Tibial nerve (tissue), 4 donors: ENCODE measurements at regions not wholly inside any gene's neighbourhood (a gene's known extent, or its start where the extent isn't known, plus 50 kb on each side); places are given as distances from the start of the nearest gene placed in this dataset.

ENCODE experiments used
- DNase-seq, 2 donors: peaks; one replicate each; pipeline ENCODE4 v3.0.0-alpha.2; 2019; ENCODE audit warnings: low spot score in 2 of 2
- H3K27ac ChIP-seq, 4 donors: fragments of 200-600 bp; sonication (generic) in 3 of 4; one replicate each; pipeline ENCODE4 v1.5.1; 2017 to 2019; ENCODE audit warnings: mild to moderate bottlenecking in 1 of 4
- H3K27me3 ChIP-seq, 2 donors: fragments of 200-600 bp; sonication (generic) in 1 of 2; one replicate each; pipeline versions ENCODE4 v1.5.1 to v1.6.0; 2017 to 2019
- H3K36me3 ChIP-seq, 3 donors: fragments of 200-600 bp; sonication (generic); one replicate each; pipeline ENCODE4 v1.5.1; 2018 to 2019
- H3K4me1 ChIP-seq, 4 donors: fragments of 200-600 bp; sonication (generic) in 3 of 4; one replicate each; pipeline ENCODE4 v1.5.1; 2017 to 2019
- H3K4me3 ChIP-seq, 4 donors: fragments of 200-600 bp; sonication (generic) in 3 of 4; one replicate each; pipeline ENCODE4 v1.5.1; 2017 to 2019; ENCODE audit warnings: mild to moderate bottlenecking in 1 of 4, moderate library complexity in 1 of 4
- H3K9me3 ChIP-seq, 4 donors: fragments of 200-600 bp; sonication (generic) in 3 of 4; one replicate each; pipeline ENCODE4 v1.5.1; 2017 to 2019
- CTCF ChIP-seq, 5 experiments: fragments of 200-600 bp in 3 of 5; fragments of 450-650 bp in 2 of 5; sonication (generic) in 3 of 5; IDR thresholded peaks; one replicate each; pipeline ENCODE4 v1.5.1; 2016 to 2019; ENCODE audit warnings: antibody characterized with exemption in 5 of 5, mild to moderate bottlenecking in 3 of 5, moderate library complexity in 2 of 5
- EP300 ChIP-seq, 2 donors: sonication (generic); formaldehyde crosslinking; IDR thresholded peaks; one replicate each; pipeline ENCODE4 v1.6.1; 2017; ENCODE audit warnings: antibody characterized with exemption in 2 of 2, mild to moderate bottlenecking in 1 of 2
- POLR2A ChIP-seq, 2 donors: fragments of 450-650 bp; IDR thresholded peaks; one replicate each; pipeline ENCODE4 v1.6.1; 2017; ENCODE audit warnings: antibody characterized with exemption in 2 of 2, mild to moderate bottlenecking in 2 of 2, moderate library complexity in 2 of 2
- WGBS, 2 donors: methylation state at CpG; one replicate each; pipeline ENCODE4 v1.1.5; 2018; 5-methylcytosine and 5-hydroxymethylcytosine counted together

- no peak for TF ChIP-seq CTCF (IDR thresholded peaks at IDR 0.05)
- H3K9me3 ChIP-seq: peaks cover 0 to 14% (median 0%) of the 10 kb centered on the region in 4 donors
- no peaks in the 10 kb centered on the region for H3K27me3 ChIP-seq
- H3K36me3 ChIP-seq: no peaks in the 10 kb centered on the region
- H3K27ac ChIP-seq: no peak overlapping the region
- no peak overlapping the region for H3K4me3 ChIP-seq
- DNase-seq: no peak
- peaks cover 0 to 17% (median 0%) of the 10 kb centered on the region in 4 donors for H3K4me1 ChIP-seq
- WGBS, 2 donors: 85 to 93% methylated on average over 36 of the region's 36 CpGs
These were observed 278.9 kb downstream of the NPHP4 start for GRCh38 chr1:5713101-5714010.

GRCh38 chr1:5711956-5712645 lies 280.1 kb downstream of the NPHP4 start:
- DNase-seq: no peak
- no peak overlapping the region for H3K27ac ChIP-seq
- peaks cover 0 to 14% (median 0%) of the 10 kb centered on the region in 4 donors for H3K9me3 ChIP-seq
- 90 to 93% methylated on average over 33 to 45 of the region's 45 CpGs for WGBS, 2 donors
- peaks cover 0 to 5% (median 0%) of the 10 kb centered on the region in 4 donors for H3K4me1 ChIP-seq
- H3K4me3 ChIP-seq: no peak overlapping the region
- H3K36me3 ChIP-seq: no peaks in the 10 kb centered on the region
- H3K27me3 ChIP-seq: no peaks in the 10 kb centered on the region
- TF ChIP-seq POLR2A (IDR thresholded peaks at IDR 0.05) (no peak), CTCF (IDR thresholded peaks at IDR 0.05) (no peak), EP300 (IDR thresholded peaks at IDR 0.05) (no peak)

- DNase-seq: no peak
- no peak for TF ChIP-seq CTCF (IDR thresholded peaks at IDR 0.05)
- no peak for TF ChIP-seq EP300 (IDR thresholded peaks at IDR 0.05)
- no peak for TF ChIP-seq POLR2A (IDR thresholded peaks at IDR 0.05)
- Histone ChIP-seq H3K4me3 (no peak overlapping the region), H3K9me3 (peaks cover 0 to 13% (median 0%) of the 10 kb centered on the region in 4 donors), H3K4me1 (no peaks in the 10 kb centered on the region), H3K36me3 (no peaks in the 10 kb centered on the region), H3K27me3 (no peaks in the 10 kb centered on the region), H3K27ac (no peak overlapping the region)
- 75 to 80% methylated on average over 6 to 7 of the region's 7 CpGs for WGBS, 2 donors
These were observed 281.1 kb downstream of the NPHP4 start for GRCh38 chr1:5711079-5711478.

DNA sequence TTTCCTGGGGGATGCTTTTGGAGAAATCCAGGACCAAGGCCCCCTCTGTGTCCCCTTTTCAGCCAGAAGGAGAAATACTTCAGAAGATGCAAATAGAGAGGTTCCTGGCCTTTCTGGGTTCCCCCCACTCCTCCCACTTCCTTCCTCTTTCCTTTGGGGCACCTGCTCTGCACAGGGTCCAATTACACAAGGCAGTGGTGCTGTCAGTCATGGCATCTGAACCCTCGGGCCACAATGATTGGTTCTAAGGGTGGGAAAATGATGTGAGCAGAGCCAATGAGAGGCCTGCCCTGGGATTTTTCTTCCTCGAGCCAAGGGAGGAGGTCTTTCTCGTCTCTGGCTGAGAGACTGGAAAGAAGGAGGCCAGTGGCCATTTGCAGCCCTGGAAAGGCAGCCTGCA lies 282.2 kb downstream of the NPHP4 start:
- peaks cover 0 to 5% (median 0%) of the 10 kb centered on the region in 4 donors for H3K9me3 ChIP-seq
- 74 to 79% methylated on average over 3 of the region's 3 CpGs for WGBS, 2 donors
- no peak for DNase-seq

DNA sequence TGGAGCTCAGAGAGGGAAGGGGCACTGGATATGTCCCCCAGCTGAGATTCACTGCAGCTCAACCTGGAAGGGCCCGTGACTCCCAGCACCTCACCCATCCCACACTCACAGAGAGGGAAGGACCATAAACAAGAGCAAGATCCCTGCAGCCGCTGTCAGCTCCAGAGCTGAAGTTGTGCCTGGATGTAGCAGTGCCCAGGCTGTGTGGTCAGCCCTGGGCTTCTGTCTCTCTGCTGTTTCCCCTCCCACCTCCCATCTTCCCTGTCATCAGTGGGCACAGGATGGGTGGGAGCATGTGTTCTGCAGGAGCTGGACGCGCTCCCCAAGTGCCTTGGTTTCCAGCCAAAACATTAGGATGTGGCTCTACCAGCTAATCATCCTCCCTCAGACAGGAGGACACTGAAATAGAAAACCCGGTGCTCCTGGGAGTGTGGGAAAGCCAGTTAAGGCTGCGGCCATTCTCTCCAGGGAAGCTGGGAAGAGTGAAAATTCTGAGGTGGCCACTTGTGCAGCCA lies 282.7 kb downstream of the NPHP4 start:
- no peak for DNase-seq
- TF ChIP-seq EP300 (IDR thresholded peaks at IDR 0.05) (no peak), POLR2A (IDR thresholded peaks at IDR 0.05) (no peak), CTCF (IDR thresholded peaks at IDR 0.05) (no peak)
- 64 to 77% methylated on average over 5 to 6 of the region's 6 CpGs for WGBS, 2 donors
- no peaks in the 10 kb centered on the region for H3K36me3 ChIP-seq
- H3K27me3 ChIP-seq: no peaks in the 10 kb centered on the region
- no peak overlapping the region for H3K4me3 ChIP-seq
- H3K4me1 ChIP-seq: no peaks in the 10 kb centered on the region
- no peak overlapping the region for H3K27ac ChIP-seq
- H3K9me3 ChIP-seq: peaks cover 0 to 3% (median 0%) of the 10 kb centered on the region in 4 donors

More for the DNA sequence above, 282.2 kb downstream of the NPHP4 start:
- H3K36me3 ChIP-seq: no peaks in the 10 kb centered on the region
- no peak overlapping the region for H3K27ac ChIP-seq
- no peaks in the 10 kb centered on the region for H3K27me3 ChIP-seq
- TF ChIP-seq POLR2A (IDR thresholded peaks at IDR 0.05) (no peak), EP300 (IDR thresholded peaks at IDR 0.05) (no peak)
- no peak overlapping the region for H3K4me3 ChIP-seq
- no peaks in the 10 kb centered on the region for H3K4me1 ChIP-seq
